Liver (tissue), 8 donors: ENCODE measurements at regions not wholly inside any gene's neighbourhood (a gene's known extent, or its start where the extent isn't known, plus 50 kb on each side); places are given as distances from the start of the nearest gene placed in this dataset.

Experiments used
- DNase-seq: peaks from one replicate; pipeline ENCODE4 v3.0.0-alpha.2; 2017; ENCODE audit warnings: low spot score
- H3K27ac ChIP-seq, 2 donors: one replicate each; pipeline ENCODE4 v1.7.0; 2013; ENCODE audit warnings: inconsistent platforms in 2 of 2, low read length in 2 of 2, control low read depth in 1 of 2, low read depth in 1 of 2, mild to moderate bottlenecking in 1 of 2
- H3K27me3 ChIP-seq, 4 donors: one replicate each; pipeline versions ENCODE4 v1.6.1 to v1.7.0; 2013; ENCODE audit warnings: low read length in 3 of 4, inconsistent platforms in 1 of 4, mild to moderate bottlenecking in 1 of 4, moderate library complexity in 1 of 4; ENCODE audit not compliant: control insufficient read depth in 4 of 4, insufficient read depth in 4 of 4
- H3K36me3 ChIP-seq, 4 donors: one replicate each; pipeline versions ENCODE4 v1.6.1 to v1.7.0; 2013; ENCODE audit warnings: low read length in 3 of 4, mild to moderate bottlenecking in 3 of 4, low read depth in 1 of 4, moderate library complexity in 1 of 4; ENCODE audit not compliant: control insufficient read depth in 4 of 4, insufficient read depth in 3 of 4
- H3K4me1 ChIP-seq, 4 donors: one replicate each; pipeline versions ENCODE4 v1.6.1 to v1.7.0; 2013; ENCODE audit warnings: low read length in 3 of 4, mild to moderate bottlenecking in 3 of 4, moderate library complexity in 1 of 4; ENCODE audit not compliant: control insufficient read depth in 4 of 4, insufficient read depth in 4 of 4
- H3K4me3 ChIP-seq, 3 donors: one replicate each; pipeline versions ENCODE4 v1.6.1 to v1.7.0; 2013; ENCODE audit warnings: low read length in 3 of 3, control low read depth in 1 of 3, low read depth in 1 of 3, mild to moderate bottlenecking in 1 of 3
- H3K9ac ChIP-seq, 2 donors: one replicate each; pipeline ENCODE4 v1.7.0; 2013; ENCODE audit warnings: low read length in 2 of 2, mild to moderate bottlenecking in 2 of 2, moderate library complexity in 2 of 2, control low read depth in 1 of 2, low read depth in 1 of 2
- H3K9me3 ChIP-seq, 4 donors: one replicate each; pipeline versions ENCODE4 v1.6.1 to v1.7.0; 2013; ENCODE audit warnings: low read length in 3 of 4; ENCODE audit not compliant: control insufficient read depth in 4 of 4
- EGR1 ChIP-seq, 2 donors: IDR thresholded peaks; 2 replicates each; pipeline ENCODE4 v1.6.1; 2016 to 2018; ENCODE audit warnings: antibody characterized with exemption in 2 of 2, low read depth in 2 of 2
- FOXA1 ChIP-seq: IDR thresholded peaks from 2 replicates; pipeline ENCODE4 v1.6.1; 2016; ENCODE audit warnings: antibody characterized with exemption
- FOXA2 ChIP-seq: IDR thresholded peaks from 2 replicates; pipeline ENCODE4 v1.6.1; 2016; ENCODE audit warnings: antibody characterized with exemption
- GABPA ChIP-seq, 2 donors: IDR thresholded peaks in 1 of 2; conservative IDR thresholded peaks in 1 of 2; 2 replicates each; pipeline ENCODE4 v1.6.1; 2016; ENCODE audit warnings: antibody characterized with exemption in 2 of 2, mild to moderate bottlenecking in 1 of 2, moderate library complexity in 1 of 2
- HNF4A ChIP-seq, 2 donors: conservative IDR thresholded peaks; 2 replicates each; pipeline ENCODE4 v1.6.1; 2016; ENCODE audit warnings: antibody characterized with exemption in 2 of 2, mild to moderate bottlenecking in 2 of 2
- JUND ChIP-seq, 2 donors: IDR thresholded peaks; 2 replicates each; pipeline ENCODE4 v1.6.1; 2016; ENCODE audit warnings: antibody characterized with exemption in 2 of 2
- MAX ChIP-seq: IDR thresholded peaks from 2 replicates; pipeline ENCODE4 v1.6.1; 2016; ENCODE audit warnings: antibody characterized with exemption
- NR2F2 ChIP-seq: IDR thresholded peaks from 2 replicates; pipeline ENCODE4 v1.6.1; 2016; ENCODE audit warnings: antibody characterized with exemption
- RAD21 ChIP-seq, 2 donors: IDR thresholded peaks; 2 replicates each; pipeline ENCODE4 v1.6.1; 2016; ENCODE audit warnings: antibody characterized with exemption in 2 of 2, mild to moderate bottlenecking in 2 of 2
- RXRA ChIP-seq, 2 donors: IDR thresholded peaks; 2 replicates each; pipeline ENCODE4 v1.6.1; 2017 to 2018; ENCODE audit warnings: antibody characterized with exemption in 2 of 2, mild to moderate bottlenecking in 1 of 2
- TAF1 ChIP-seq: conservative IDR thresholded peaks from 2 replicates; pipeline ENCODE4 v1.6.1; 2016; ENCODE audit warnings: antibody characterized with exemption, mild to moderate bottlenecking
- YY1 ChIP-seq: IDR thresholded peaks from 2 replicates; pipeline ENCODE4 v1.6.1; 2016; ENCODE audit warnings: antibody characterized with exemption, mild to moderate bottlenecking
- ZBTB33 ChIP-seq: IDR thresholded peaks from 2 replicates; pipeline ENCODE4 v1.6.1; 2016; ENCODE audit warnings: antibody characterized with exemption
- WGBS: extraction: QIAGEN DNeasy Blood & Tissue Kit; methylation state at CpG from one replicate; pipeline ENCODE4 v1.1.7; 2013; 5-methylcytosine and 5-hydroxymethylcytosine counted together
- TF ChIP-seq, protein P1 (sequence below): IDR thresholded peaks from 2 replicates; pipeline ENCODE4 v1.6.1; 2016; ENCODE audit warnings: antibody characterized with exemption, mild to moderate bottlenecking
- TF ChIP-seq, protein P2 (sequence below): fragments of 150-350 bp; IDR thresholded peaks from 2 replicates; pipeline ENCODE4 v1.5.1; 2017; ENCODE audit warnings: improper control_type of control experiment, low read depth, low read length; ENCODE audit not compliant: missing input control
- TF ChIP-seq, protein P3 (sequence below): IDR thresholded peaks from 2 replicates; pipeline ENCODE4 v1.6.1; 2016; ENCODE audit warnings: antibody characterized with exemption
- donor health status: healthy.
- donor health status: healthy.
- donor health status: healthy.
- donor health status: healthy.
- donor health status: healthy.

GRCh38 chr16:17753434-17753833 lies 282.7 kb upstream of the XYLT1 start:
- TF ChIP-seq YY1 (no peak), TAF1 (no peak), FOXA2 (no peak), HNF4A (conservative IDR thresholded peaks at IDR 0.05) (no peak), MAX (no peak), GABPA (IDR thresholded peaks at IDR 0.05 in 1 of 2, conservative IDR thresholded peaks at IDR 0.05 in 1 of 2) (no peak), FOXA1 (no peak), RAD21 (IDR thresholded peaks at IDR 0.05) (no peak), RXRA (IDR thresholded peaks at IDR 0.05) (no peak)
- TF ChIP-seq, protein P1, sequence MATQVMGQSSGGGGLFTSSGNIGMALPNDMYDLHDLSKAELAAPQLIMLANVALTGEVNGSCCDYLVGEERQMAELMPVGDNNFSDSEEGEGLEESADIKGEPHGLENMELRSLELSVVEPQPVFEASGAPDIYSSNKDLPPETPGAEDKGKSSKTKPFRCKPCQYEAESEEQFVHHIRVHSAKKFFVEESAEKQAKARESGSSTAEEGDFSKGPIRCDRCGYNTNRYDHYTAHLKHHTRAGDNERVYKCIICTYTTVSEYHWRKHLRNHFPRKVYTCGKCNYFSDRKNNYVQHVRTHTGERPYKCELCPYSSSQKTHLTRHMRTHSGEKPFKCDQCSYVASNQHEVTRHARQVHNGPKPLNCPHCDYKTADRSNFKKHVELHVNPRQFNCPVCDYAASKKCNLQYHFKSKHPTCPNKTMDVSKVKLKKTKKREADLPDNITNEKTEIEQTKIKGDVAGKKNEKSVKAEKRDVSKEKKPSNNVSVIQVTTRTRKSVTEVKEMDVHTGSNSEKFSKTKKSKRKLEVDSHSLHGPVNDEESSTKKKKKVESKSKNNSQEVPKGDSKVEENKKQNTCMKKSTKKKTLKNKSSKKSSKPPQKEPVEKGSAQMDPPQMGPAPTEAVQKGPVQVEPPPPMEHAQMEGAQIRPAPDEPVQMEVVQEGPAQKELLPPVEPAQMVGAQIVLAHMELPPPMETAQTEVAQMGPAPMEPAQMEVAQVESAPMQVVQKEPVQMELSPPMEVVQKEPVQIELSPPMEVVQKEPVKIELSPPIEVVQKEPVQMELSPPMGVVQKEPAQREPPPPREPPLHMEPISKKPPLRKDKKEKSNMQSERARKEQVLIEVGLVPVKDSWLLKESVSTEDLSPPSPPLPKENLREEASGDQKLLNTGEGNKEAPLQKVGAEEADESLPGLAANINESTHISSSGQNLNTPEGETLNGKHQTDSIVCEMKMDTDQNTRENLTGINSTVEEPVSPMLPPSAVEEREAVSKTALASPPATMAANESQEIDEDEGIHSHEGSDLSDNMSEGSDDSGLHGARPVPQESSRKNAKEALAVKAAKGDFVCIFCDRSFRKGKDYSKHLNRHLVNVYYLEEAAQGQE, result no peak
- TF ChIP-seq, protein P2, sequence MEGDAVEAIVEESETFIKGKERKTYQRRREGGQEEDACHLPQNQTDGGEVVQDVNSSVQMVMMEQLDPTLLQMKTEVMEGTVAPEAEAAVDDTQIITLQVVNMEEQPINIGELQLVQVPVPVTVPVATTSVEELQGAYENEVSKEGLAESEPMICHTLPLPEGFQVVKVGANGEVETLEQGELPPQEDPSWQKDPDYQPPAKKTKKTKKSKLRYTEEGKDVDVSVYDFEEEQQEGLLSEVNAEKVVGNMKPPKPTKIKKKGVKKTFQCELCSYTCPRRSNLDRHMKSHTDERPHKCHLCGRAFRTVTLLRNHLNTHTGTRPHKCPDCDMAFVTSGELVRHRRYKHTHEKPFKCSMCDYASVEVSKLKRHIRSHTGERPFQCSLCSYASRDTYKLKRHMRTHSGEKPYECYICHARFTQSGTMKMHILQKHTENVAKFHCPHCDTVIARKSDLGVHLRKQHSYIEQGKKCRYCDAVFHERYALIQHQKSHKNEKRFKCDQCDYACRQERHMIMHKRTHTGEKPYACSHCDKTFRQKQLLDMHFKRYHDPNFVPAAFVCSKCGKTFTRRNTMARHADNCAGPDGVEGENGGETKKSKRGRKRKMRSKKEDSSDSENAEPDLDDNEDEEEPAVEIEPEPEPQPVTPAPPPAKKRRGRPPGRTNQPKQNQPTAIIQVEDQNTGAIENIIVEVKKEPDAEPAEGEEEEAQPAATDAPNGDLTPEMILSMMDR, result no peak
- 72% methylated on average over 6 of the region's 6 CpGs for WGBS

GRCh38 chr16:17749706-17750105 lies 278.9 kb upstream of the XYLT1 start:
- 96% methylated on average over 1 of the region's 1 CpG for WGBS
- no peak overlapping the region for H3K27ac ChIP-seq

More at GRCh38 chr16:17753434-17753833, 282.7 kb upstream of the XYLT1 start:
- H3K9me3 ChIP-seq, result peaks cover 0 to 5% (median 2%) of the 10 kb centered on the region in 4 donors
- no peaks in the 10 kb centered on the region for H3K4me1 ChIP-seq
- no peak for DNase-seq
- no peaks in the 10 kb centered on the region for H3K36me3 ChIP-seq
- no peak overlapping the region for H3K9ac ChIP-seq
- H3K27ac ChIP-seq, result no peak overlapping the region
- peaks cover 0 to 3% (median 0%) of the 10 kb centered on the region in 4 donors for H3K27me3 ChIP-seq
- no peak overlapping the region for H3K4me3 ChIP-seq

More at GRCh38 chr16:17749706-17750105, 278.9 kb upstream of the XYLT1 start:
- H3K4me1 ChIP-seq, result no peaks in the 10 kb centered on the region
- no peak overlapping the region for H3K4me3 ChIP-seq
- peaks cover 0 to 3% (median 0%) of the 10 kb centered on the region in 4 donors for H3K9me3 ChIP-seq
- no peak for TF ChIP-seq GABPA (IDR thresholded peaks at IDR 0.05 in 1 of 2, conservative IDR thresholded peaks at IDR 0.05 in 1 of 2)
- TF ChIP-seq, protein P3, sequence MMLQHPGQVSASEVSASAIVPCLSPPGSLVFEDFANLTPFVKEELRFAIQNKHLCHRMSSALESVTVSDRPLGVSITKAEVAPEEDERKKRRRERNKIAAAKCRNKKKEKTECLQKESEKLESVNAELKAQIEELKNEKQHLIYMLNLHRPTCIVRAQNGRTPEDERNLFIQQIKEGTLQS, result no peak
- TF ChIP-seq YY1, result no peak
- TF ChIP-seq, protein P1, result no peak
- TF ChIP-seq, protein P2, result no peak
- no peak for TF ChIP-seq EGR1 (IDR thresholded peaks at IDR 0.05; ENCODE audit: low read depth in 2 of 2)
- TF ChIP-seq JUND (IDR thresholded peaks at IDR 0.05), result no peak
- TF ChIP-seq NR2F2, result no peak
- TF ChIP-seq HNF4A (conservative IDR thresholded peaks at IDR 0.05), result no peak
- no peak for TF ChIP-seq ZBTB33
- DNase-seq, result no peak
- H3K9ac ChIP-seq, result no peak overlapping the region
- H3K27me3 ChIP-seq, result no peaks in the 10 kb centered on the region
- no peaks in the 10 kb centered on the region for H3K36me3 ChIP-seq
